ENCODE measurements at regions not wholly inside any gene's neighbourhood (a gene's known extent, or its start where the extent isn't known, plus 50 kb on each side); places are given as distances from the start of the nearest gene placed in this dataset.

DNA sequence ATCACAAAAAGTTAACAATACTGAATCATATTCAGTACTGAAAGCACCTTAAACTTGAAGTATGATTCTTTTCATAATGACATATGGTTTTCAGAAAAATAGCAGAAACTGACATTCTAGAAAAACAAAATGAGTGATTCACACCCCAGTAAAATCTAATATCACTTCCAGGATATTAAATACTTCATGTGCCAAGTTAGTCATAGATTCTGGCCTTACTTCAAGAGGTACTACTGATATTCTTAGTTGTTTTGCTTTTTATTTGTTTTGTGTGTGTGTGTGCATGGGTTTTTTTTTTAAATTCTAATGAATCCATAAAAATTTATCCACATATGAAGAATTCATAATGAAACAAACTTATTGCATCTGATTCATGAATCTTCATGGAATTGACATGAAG is 207.9 kb upstream of the UFM1 start:
- TF ChIP-seq CTCF (conservative IDR thresholded peaks at IDR 0.05 in 1 of 2, IDR thresholded peaks at IDR 0.05 in 1 of 2; ENCODE audit: low read depth in 1 of 2, low read length in 2 of 2) (no peak), EZH2 (IDR thresholded peaks at IDR 0.05; ENCODE audit: low read length, missing control alignments) (no peak)
- Histone ChIP-seq H4K20me1 (ENCODE audit: control insufficient read depth, extremely low read depth, insufficient read depth, low read length) (no peaks in the 10 kb centered on the region), H2AFZ (ENCODE audit: low read length) (no peak overlapping the region), H3K9ac (ENCODE audit: insufficient read depth, low read length) (no peak overlapping the region), H3K36me3 (ENCODE audit: control insufficient read depth, insufficient read depth, low read length) (no peaks in the 10 kb centered on the region), H3K9me3 (ENCODE audit: control insufficient read depth, insufficient read depth, low read depth, low read length) (no peaks in the 10 kb centered on the region), H3K79me2 (ENCODE audit: control insufficient read depth, insufficient read depth, low read length) (no peaks in the 10 kb centered on the region), H3K27ac (ENCODE audit: insufficient read depth, low read length) (no peak overlapping the region), H3K4me3 (replicated peaks in 1 of 4; ENCODE audit: control extremely low read depth in 1 of 4, insufficient read depth in 1 of 4, low read depth in 3 of 4, low read length in 4 of 4) (no peak overlapping the region), H3K27me3 (ENCODE audit: control insufficient read depth, insufficient read depth, low read length) (no peaks in the 10 kb centered on the region), H3K4me1 (ENCODE audit: control insufficient read depth, extremely low read depth, insufficient read depth, low read length) (no peaks in the 10 kb centered on the region), H3K4me2 (ENCODE audit: extremely low read depth, insufficient read depth, low read length) (no peak overlapping the region)
- DNase-seq (ENCODE audit: low read depth in 2 of 2) = peak in 1 of 2 donors; percentile 35

GRCh38 chr13:38135592-38135991 is 214.1 kb upstream of the UFM1 start:
- Histone ChIP-seq H3K27ac (ENCODE audit: insufficient read depth, low read length) (no peak overlapping the region), H3K9me3 (ENCODE audit: control insufficient read depth, insufficient read depth, low read depth, low read length) (no peaks in the 10 kb centered on the region), H2AFZ (ENCODE audit: low read length) (no peak overlapping the region), H3K27me3 (ENCODE audit: control insufficient read depth, insufficient read depth, low read length) (no peaks in the 10 kb centered on the region), H3K9ac (ENCODE audit: insufficient read depth, low read length) (no peak overlapping the region), H4K20me1 (ENCODE audit: control insufficient read depth, extremely low read depth, insufficient read depth, low read length) (no peaks in the 10 kb centered on the region), H3K36me3 (ENCODE audit: control insufficient read depth, insufficient read depth, low read length) (no peaks in the 10 kb centered on the region), H3K4me3 (replicated peaks in 1 of 4; ENCODE audit: control extremely low read depth in 1 of 4, insufficient read depth in 1 of 4, low read depth in 3 of 4, low read length in 4 of 4) (no peak overlapping the region), H3K79me2 (ENCODE audit: control insufficient read depth, insufficient read depth, low read length) (no peaks in the 10 kb centered on the region), H3K4me2 (ENCODE audit: extremely low read depth, insufficient read depth, low read length) (no peak overlapping the region), H3K4me1 (ENCODE audit: control insufficient read depth, extremely low read depth, insufficient read depth, low read length) (no peaks in the 10 kb centered on the region)
- TF ChIP-seq EZH2 (IDR thresholded peaks at IDR 0.05; ENCODE audit: low read length, missing control alignments) (no peak), CTCF (conservative IDR thresholded peaks at IDR 0.05 in 1 of 2, IDR thresholded peaks at IDR 0.05 in 1 of 2; ENCODE audit: low read depth in 1 of 2, low read length in 2 of 2) (no peak)
- peak in 1 of 2 donors; percentile 3 for DNase-seq (ENCODE audit: low read depth in 2 of 2)

DNA sequence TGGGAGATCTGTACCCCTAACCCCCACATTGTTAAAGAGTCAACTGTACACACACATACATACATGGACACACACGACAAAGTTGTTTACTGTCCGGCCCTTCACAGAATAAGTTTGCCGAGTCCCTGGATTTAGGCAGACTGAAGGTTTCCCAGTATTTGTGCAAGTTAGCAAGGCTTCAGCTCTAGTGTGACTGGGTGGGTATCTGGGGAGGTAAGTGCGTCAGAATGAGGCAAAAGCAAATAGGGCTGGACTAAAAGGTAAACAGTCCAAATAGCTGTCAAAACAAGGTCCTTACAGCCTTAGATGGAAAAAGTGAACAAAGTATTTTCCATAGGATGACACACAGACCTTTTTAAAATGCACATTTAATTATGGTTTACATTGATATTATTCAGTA is 228.4 kb upstream of the UFM1 start:
- Histone ChIP-seq H3K4me3 (replicated peaks in 1 of 4; ENCODE audit: control extremely low read depth in 1 of 4, insufficient read depth in 1 of 4, low read depth in 3 of 4, low read length in 4 of 4) (no peak overlapping the region), H3K4me2 (ENCODE audit: extremely low read depth, insufficient read depth, low read length) (no peak overlapping the region), H3K4me1 (ENCODE audit: control insufficient read depth, extremely low read depth, insufficient read depth, low read length) (no peaks in the 10 kb centered on the region), H3K27me3 (ENCODE audit: control insufficient read depth, insufficient read depth, low read length) (no peaks in the 10 kb centered on the region), H4K20me1 (ENCODE audit: control insufficient read depth, extremely low read depth, insufficient read depth, low read length) (no peaks in the 10 kb centered on the region), H3K27ac (ENCODE audit: insufficient read depth, low read length) (no peak overlapping the region), H3K9ac (ENCODE audit: insufficient read depth, low read length) (no peak overlapping the region), H3K36me3 (ENCODE audit: control insufficient read depth, insufficient read depth, low read length) (no peaks in the 10 kb centered on the region), H3K79me2 (ENCODE audit: control insufficient read depth, insufficient read depth, low read length) (no peaks in the 10 kb centered on the region), H2AFZ (ENCODE audit: low read length) (no peak overlapping the region), H3K9me3 (ENCODE audit: control insufficient read depth, insufficient read depth, low read depth, low read length) (no peaks in the 10 kb centered on the region)
- TF ChIP-seq EZH2 (IDR thresholded peaks at IDR 0.05; ENCODE audit: low read length, missing control alignments) = no peak
- no peak for TF ChIP-seq CTCF (conservative IDR thresholded peaks at IDR 0.05 in 1 of 2, IDR thresholded peaks at IDR 0.05 in 1 of 2; ENCODE audit: low read depth in 1 of 2, low read length in 2 of 2)
- DNase-seq (ENCODE audit: low read depth in 2 of 2) = no peak

All from fibroblast of lung (primary cell).